ENCODE measurements at regions not wholly inside any gene's neighbourhood (a gene's known extent, or its start where the extent isn't known, plus 50 kb on each side); places are given as distances from the start of the nearest gene placed in this dataset.

DNA sequence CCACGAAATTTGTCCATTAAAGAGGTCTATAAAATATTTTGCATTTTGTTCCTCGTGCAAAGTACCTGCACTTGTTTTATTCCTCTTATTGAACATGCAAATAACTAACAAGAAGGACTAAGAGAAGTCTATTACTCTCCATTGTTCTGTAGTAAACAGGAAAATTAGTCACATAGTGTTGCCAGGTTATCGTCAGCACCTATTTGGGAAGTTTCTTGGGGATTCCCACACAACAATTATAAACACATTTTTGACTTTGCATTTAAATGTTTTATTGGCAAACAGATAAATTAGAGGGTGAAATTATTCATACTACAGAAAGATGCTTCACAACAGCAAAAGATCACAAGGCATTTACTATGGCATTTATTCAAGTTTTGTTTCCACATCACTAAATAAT lies 174.5 kb downstream of the ZC3H11B start:
- H3K9me3 Mint-ChIP-seq (ENCODE audit: insufficient read depth): no peaks in the 10 kb centered on the region
- DNase-seq (no peak), ATAC-seq (no peak)
- no peak overlapping the region for H3K27ac Mint-ChIP-seq
- H3K4me1 Mint-ChIP-seq (ENCODE audit: low read depth): no peaks in the 10 kb centered on the region
- no peaks in the 10 kb centered on the region for H3K36me3 Mint-ChIP-seq (ENCODE audit: low read depth)
- no peak overlapping the region for H3K4me3 Mint-ChIP-seq
- H3K27me3 Mint-ChIP-seq (ENCODE audit: low read depth): no peaks in the 10 kb centered on the region
- POLR2A ChIA-PET: no interaction called here
- CTCF ChIA-PET: no interaction called here

DNA sequence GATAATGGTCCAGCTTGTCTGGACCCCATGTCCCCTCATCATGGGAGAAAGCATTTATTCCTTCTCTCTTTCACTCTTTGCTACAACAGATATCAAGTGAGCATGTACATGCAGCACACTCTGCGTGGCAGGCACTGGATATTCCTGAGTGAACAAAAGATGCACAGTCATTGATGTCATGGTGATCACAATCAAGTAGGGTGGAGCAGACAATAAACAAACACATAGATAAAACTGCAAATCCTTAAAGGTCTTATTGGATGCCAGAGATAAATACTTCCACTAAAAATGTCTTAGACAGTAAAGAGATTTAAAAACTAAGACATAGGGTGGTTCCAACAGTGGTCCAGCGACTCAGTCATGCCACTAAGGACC lies 178.0 kb downstream of the ZC3H11B start:
- Mint-ChIP-seq H3K9me3 (ENCODE audit: insufficient read depth) (no peaks in the 10 kb centered on the region), H3K36me3 (ENCODE audit: low read depth) (no peaks in the 10 kb centered on the region), H3K27me3 (ENCODE audit: low read depth) (no peaks in the 10 kb centered on the region), H3K4me1 (ENCODE audit: low read depth) (no peaks in the 10 kb centered on the region), H3K4me3 (no peak overlapping the region), H3K27ac (no peak overlapping the region)
- ChIA-PET POLR2A (no interaction called here), CTCF (no interaction called here)
- DNase-seq (no peak), ATAC-seq (no peak)

DNA sequence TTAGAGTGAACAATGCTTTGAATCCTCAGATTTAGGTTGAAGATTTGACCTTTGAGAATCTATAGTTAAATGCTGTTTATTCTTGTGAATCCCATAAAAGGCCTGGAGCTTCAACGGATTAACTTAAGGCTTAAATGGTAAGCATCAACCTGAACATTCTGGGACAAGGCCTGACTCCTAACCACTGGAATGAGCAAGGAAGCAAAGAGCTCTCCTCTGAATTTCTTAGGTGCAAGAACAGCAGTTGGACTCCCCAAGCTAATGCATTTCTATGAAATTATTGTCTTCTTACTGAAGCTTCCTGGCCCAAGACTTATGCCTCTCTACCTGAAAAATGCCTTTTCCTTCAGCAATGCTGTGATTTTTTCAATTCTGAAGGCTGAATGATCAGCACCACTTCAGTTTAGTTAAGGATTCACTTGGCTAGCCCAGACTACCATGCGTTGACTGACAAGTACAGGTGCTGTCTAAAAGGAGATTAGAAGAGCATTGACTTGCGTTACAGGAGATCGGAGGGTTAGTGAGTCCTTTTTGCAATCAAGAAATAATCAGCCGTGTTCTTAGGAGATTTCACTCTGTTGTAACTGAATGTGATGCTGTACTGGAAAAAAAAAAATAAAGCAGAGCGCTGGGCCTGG lies 178.5 kb downstream of the ZC3H11B start:
- ATAC-seq (no peak), DNase-seq (no peak)
- Mint-ChIP-seq H3K36me3 (ENCODE audit: low read depth) (no peaks in the 10 kb centered on the region), H3K4me3 (no peak overlapping the region), H3K4me1 (ENCODE audit: low read depth) (no peaks in the 10 kb centered on the region), H3K27me3 (ENCODE audit: low read depth) (no peaks in the 10 kb centered on the region), H3K9me3 (ENCODE audit: insufficient read depth) (no peaks in the 10 kb centered on the region), H3K27ac (no peak overlapping the region)
- POLR2A ChIA-PET: no interaction called here
- CTCF ChIA-PET: no interaction called here

DNA sequence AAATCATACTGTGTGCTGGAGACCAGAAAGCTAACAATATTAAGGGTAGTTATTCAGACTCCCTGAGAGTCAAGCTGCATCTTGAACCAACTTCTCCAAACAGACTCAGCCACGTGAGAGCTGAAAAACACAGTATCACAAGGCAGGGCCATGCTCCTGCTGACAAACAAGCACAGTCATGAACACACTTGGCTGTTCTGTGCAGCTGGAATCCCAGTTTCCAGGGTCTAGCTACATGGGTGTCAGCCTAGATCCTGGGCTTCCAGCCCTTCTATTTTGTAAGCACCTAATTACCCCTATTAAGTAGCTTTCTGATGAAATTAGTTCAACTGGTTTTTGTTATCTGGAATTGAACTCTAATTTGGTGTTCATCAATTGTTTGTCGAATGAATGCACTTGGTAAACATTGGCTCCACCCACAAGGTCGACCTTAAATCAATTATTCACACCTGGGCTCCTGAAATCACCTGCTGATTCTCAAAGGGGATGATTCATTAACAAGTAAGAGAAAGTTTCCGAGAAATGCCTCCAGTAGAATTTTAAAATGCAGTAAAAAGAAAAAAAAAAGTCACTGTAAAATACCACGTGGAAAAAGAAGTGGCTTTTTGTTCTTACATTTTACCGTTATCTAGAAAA lies 179.3 kb downstream of the ZC3H11B start:
- ChIA-PET POLR2A (no interaction called here), CTCF (no interaction called here)
- Mint-ChIP-seq H3K27ac (no peak overlapping the region), H3K9me3 (ENCODE audit: insufficient read depth) (no peaks in the 10 kb centered on the region), H3K27me3 (ENCODE audit: low read depth) (no peaks in the 10 kb centered on the region), H3K4me3 (no peak overlapping the region), H3K4me1 (ENCODE audit: low read depth) (no peaks in the 10 kb centered on the region), H3K36me3 (ENCODE audit: low read depth) (no peaks in the 10 kb centered on the region)
- ATAC-seq (no peak), DNase-seq (no peak)

DNA sequence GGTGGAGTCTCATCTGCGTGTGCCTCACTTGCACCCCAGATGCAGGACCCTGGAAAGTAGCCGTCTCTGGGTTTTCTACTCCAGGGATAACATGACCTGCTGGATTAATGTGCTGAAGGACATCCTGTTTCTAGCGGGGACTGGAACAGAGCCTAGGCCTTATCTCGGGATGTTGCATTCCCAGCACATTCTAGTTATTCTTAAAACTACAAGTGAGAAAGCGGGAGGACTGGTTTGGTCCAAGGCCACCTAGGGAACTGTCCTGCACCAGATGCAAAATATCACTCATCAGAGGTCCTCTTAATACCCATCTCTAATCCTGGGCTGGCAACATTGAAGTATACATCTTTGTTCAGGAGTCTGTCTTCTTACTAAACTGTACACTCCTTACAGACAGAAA lies 179.9 kb downstream of the ZC3H11B start:
- CTCF ChIA-PET: no interaction called here
- ATAC-seq (no peak), DNase-seq (no peak)
- no peak overlapping the region for H3K4me3 Mint-ChIP-seq
- H3K27ac Mint-ChIP-seq: no peak overlapping the region
- POLR2A ChIA-PET: no interaction called here
- H3K9me3 Mint-ChIP-seq (ENCODE audit: insufficient read depth): no peaks in the 10 kb centered on the region
- no peaks in the 10 kb centered on the region for H3K27me3 Mint-ChIP-seq (ENCODE audit: low read depth)
- H3K4me1 Mint-ChIP-seq (ENCODE audit: low read depth): no peaks in the 10 kb centered on the region
- H3K36me3 Mint-ChIP-seq (ENCODE audit: low read depth): no peaks in the 10 kb centered on the region

DNA sequence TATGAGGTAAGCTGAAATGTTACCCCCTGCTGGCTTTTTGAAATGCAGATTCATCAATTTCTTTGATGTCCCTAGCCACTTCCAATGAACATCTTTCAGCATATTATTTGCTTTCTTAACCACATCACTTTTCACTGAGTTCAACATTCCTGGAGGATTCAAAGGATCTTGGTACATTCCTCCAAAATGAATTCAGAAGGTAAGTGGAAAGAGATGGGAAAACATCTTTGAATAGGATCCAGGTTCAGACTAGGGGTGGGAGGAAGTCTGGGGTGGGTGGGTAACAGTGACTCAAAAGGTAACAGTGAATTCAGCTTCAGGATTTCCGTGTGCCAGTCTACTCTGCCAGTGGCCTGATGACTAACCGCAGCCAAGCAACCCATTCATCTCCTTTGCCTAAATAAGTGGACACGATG lies 180.7 kb downstream of the ZC3H11B start:
- DNase-seq: no peak
- ATAC-seq: no peak
- Mint-ChIP-seq H3K27ac (no peak overlapping the region), H3K9me3 (ENCODE audit: insufficient read depth) (no peaks in the 10 kb centered on the region), H3K4me1 (ENCODE audit: low read depth) (no peaks in the 10 kb centered on the region), H3K36me3 (ENCODE audit: low read depth) (no peaks in the 10 kb centered on the region), H3K4me3 (no peak overlapping the region), H3K27me3 (ENCODE audit: low read depth) (no peaks in the 10 kb centered on the region)
- POLR2A ChIA-PET: no interaction called here
- CTCF ChIA-PET: no interaction called here

DNA sequence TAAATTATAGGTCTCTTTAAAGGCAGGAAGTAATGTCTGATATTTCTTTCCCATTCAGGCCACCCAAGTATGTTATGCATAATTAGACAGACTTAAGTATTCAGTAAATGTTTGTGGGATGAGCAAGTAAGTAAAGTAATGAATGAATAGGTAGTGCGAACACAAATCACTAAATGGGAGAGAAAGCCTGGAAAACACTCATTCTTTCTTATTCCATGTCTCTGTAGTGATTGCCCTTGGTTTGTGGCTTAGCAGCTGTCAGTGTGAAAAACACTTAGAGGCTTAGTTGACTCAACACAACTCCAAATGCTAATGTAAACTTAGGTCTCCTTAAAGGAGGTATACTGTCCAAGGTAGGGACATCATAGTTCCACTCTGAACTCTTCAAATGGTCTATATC lies 182.5 kb downstream of the ZC3H11B start:
- POLR2A ChIA-PET: no interaction called here
- no peak overlapping the region for H3K4me3 Mint-ChIP-seq
- CTCF ChIA-PET: no interaction called here

DNA sequence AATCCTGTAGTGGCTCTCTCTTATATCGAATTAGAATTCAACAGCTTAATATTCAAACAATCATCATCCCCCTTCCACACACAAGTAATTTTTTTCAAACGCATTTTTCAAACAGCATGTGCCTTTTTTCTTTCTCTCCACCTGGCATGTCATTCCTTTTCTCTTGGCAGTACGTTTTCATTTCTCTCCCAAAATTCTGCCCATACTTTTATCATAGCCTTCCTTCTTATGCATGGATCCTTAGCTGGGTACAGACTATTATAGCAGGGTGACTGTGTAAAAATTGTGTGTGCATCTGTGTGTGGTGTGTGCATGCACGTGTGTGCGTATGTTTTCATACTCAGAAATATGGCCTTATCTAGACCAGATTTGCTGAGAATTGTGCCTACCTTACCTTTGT lies 184.3 kb downstream of the ZC3H11B start:
- DNase-seq (no peak), ATAC-seq (no peak)
- Mint-ChIP-seq H3K4me3 (no peak overlapping the region), H3K4me1 (ENCODE audit: low read depth) (no peaks in the 10 kb centered on the region), H3K36me3 (ENCODE audit: low read depth) (no peaks in the 10 kb centered on the region), H3K27ac (no peak overlapping the region), H3K27me3 (ENCODE audit: low read depth) (no peaks in the 10 kb centered on the region), H3K9me3 (ENCODE audit: insufficient read depth) (no peaks in the 10 kb centered on the region)
- ChIA-PET CTCF (no interaction called here), POLR2A (no interaction called here)

More for the DNA sequence above, 182.5 kb downstream of the ZC3H11B start:
- no peaks in the 10 kb centered on the region for H3K4me1 Mint-ChIP-seq (ENCODE audit: low read depth)
- no peaks in the 10 kb centered on the region for H3K9me3 Mint-ChIP-seq (ENCODE audit: insufficient read depth)
- ATAC-seq: no peak
- no peaks in the 10 kb centered on the region for H3K27me3 Mint-ChIP-seq (ENCODE audit: low read depth)
- H3K36me3 Mint-ChIP-seq (ENCODE audit: low read depth): no peaks in the 10 kb centered on the region
- no peak for DNase-seq
- no peak overlapping the region for H3K27ac Mint-ChIP-seq

DNA sequence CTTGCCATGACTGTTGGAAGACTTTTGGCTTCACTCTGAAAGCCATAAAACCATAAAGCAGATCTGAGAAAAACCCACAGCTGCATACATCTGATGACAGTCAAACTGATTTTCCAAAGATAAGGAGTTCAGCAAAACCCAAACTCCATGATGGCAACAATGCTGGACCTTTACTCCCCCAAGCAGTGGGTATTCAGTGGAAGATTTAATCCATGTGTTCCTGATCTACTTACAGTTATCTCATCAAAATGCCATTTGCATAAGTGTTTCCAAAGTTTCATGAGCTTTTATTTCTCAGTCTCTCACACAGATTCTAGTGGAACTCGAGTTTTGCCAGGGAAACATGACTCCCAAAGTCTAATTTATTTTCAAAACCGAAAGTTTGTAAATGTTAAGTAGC lies 184.9 kb downstream of the ZC3H11B start:
- no peak for ATAC-seq
- H3K4me1 Mint-ChIP-seq (ENCODE audit: low read depth): no peaks in the 10 kb centered on the region
- CTCF ChIA-PET: no interaction called here

DNA sequence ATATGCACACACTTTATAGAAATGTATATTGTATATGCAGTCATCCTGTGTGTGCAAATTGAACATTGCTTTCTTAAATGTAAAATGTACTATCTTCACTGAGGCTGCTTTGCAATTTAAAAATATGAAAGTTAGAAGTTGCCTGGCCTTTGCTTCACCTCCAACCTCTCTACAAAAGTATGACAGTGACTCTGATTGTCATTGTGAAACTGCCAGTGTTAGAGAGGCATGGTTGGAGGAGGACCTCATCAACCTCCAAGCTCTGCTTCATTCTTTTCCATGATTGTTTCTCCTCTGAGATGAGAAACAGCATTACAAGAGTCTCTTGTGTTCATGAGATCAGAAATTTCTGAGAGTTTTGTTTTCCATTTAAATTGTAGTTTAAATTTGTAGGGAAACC lies 185.5 kb downstream of the ZC3H11B start:
- Mint-ChIP-seq H3K27me3 (ENCODE audit: low read depth) (no peaks in the 10 kb centered on the region), H3K4me1 (ENCODE audit: low read depth) (no peaks in the 10 kb centered on the region), H3K36me3 (ENCODE audit: low read depth) (no peaks in the 10 kb centered on the region), H3K27ac (no peak overlapping the region), H3K4me3 (no peak overlapping the region), H3K9me3 (ENCODE audit: insufficient read depth) (no peaks in the 10 kb centered on the region)
- DNase-seq: no peak
- no peak for ATAC-seq
- ChIA-PET CTCF (no interaction called here), POLR2A (no interaction called here)

More for the DNA sequence above, 184.9 kb downstream of the ZC3H11B start:
- DNase-seq: no peak
- H3K27me3 Mint-ChIP-seq (ENCODE audit: low read depth): no peaks in the 10 kb centered on the region
- no peak overlapping the region for H3K27ac Mint-ChIP-seq
- H3K36me3 Mint-ChIP-seq (ENCODE audit: low read depth): no peaks in the 10 kb centered on the region
- H3K4me3 Mint-ChIP-seq: no peak overlapping the region
- POLR2A ChIA-PET: no interaction called here
- no peaks in the 10 kb centered on the region for H3K9me3 Mint-ChIP-seq (ENCODE audit: insufficient read depth)

DNA sequence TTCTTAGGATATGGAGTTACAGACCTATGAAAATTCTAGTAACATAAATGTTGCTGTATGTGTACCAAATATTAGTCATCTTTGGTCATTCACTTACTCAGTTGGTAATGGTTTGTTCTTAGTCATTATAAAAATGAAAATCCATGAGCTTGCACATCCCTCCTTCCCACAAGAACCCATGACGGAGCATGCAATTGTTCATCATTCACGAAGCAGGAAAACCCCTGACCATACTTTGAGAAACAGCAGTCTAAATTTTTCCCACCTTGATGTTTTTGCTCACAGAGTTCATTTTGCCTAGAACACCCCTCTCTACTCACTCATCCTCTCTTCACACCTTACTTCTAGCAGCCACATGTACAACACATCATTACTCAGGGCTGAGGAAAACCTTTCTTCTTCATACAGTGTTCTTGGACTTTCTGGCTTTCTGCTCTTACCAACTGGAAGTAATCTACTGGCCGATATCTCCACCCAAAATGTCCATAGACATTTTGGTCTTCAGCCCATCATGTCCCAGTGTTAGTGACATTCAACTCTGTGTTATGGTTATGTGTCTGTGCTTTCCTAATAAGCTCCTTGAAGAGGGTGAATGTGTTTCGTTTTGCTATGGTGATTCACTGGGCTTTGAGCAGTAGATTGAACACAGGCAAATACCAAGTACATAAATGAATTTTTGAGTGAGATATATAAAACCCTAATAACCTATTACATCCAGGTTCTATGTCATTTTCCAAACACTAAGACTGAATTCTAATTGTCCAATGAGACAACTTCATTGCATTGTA lies 189.9 kb downstream of the ZC3H11B start:
- Mint-ChIP-seq H3K27me3 (ENCODE audit: low read depth) (peaks cover 2% of the 10 kb centered on the region), H3K9me3 (ENCODE audit: insufficient read depth) (no peaks in the 10 kb centered on the region), H3K4me3 (no peak overlapping the region), H3K36me3 (ENCODE audit: low read depth) (no peaks in the 10 kb centered on the region), H3K4me1 (ENCODE audit: low read depth) (no peaks in the 10 kb centered on the region), H3K27ac (no peak overlapping the region)
- ChIA-PET CTCF (no interaction called here), POLR2A (no interaction called here)
- no peak for DNase-seq
- ATAC-seq: no peak

DNA sequence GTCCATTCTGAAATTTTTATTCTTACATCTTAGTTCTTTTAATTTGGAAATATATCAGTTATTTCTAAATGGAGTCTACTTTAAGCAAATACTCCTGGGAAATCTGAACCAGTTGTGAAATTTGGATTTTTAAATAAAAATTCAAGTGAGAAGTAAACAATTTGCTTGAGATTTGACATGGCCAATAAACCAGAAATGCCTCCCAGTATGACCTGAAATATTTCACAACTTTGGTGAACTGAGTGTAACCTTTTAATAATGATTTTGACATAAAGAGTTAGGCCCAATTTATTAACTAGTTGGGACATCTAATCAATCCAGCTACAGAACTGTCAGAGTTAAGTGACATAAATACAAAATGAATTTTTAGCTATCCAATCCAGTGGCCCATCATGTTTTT lies 192.0 kb downstream of the ZC3H11B start:
- ChIA-PET CTCF (no interaction called here), POLR2A (no interaction called here)
- no peak for ATAC-seq

More for the DNA sequence above, 192.0 kb downstream of the ZC3H11B start:
- DNase-seq: no peak
- Mint-ChIP-seq H3K4me1 (ENCODE audit: low read depth) (no peaks in the 10 kb centered on the region), H3K27me3 (ENCODE audit: low read depth) (peaks cover 2% of the 10 kb centered on the region), H3K36me3 (ENCODE audit: low read depth) (no peaks in the 10 kb centered on the region), H3K4me3 (no peak overlapping the region), H3K9me3 (ENCODE audit: insufficient read depth) (no peaks in the 10 kb centered on the region), H3K27ac (no peak overlapping the region)
